Duodenal mucosa (tissue), 2 donors: ENCODE measurements at regions not wholly inside any gene's neighbourhood (a gene's known extent, or its start where the extent isn't known, plus 50 kb on each side); places are given as distances from the start of the nearest gene placed in this dataset.

ENCODE experiments used
- H3K27ac ChIP-seq: one replicate; pipeline ENCODE4 v1.7.0; 2013; ENCODE audit warnings: low read depth, low read length
- H3K27me3 ChIP-seq, 2 donors: one replicate each; pipeline ENCODE4 v1.7.0; 2013; ENCODE audit warnings: low read length in 2 of 2, control low read depth in 1 of 2; ENCODE audit not compliant: insufficient read depth in 2 of 2, control insufficient read depth in 1 of 2
- H3K36me3 ChIP-seq, 2 donors: one replicate each; pipeline ENCODE4 v1.7.0; 2013; ENCODE audit warnings: low read length in 2 of 2, control low read depth in 1 of 2; ENCODE audit not compliant: insufficient read depth in 2 of 2, control insufficient read depth in 1 of 2
- H3K4me1 ChIP-seq, 2 donors: one replicate each; pipeline ENCODE4 v1.7.0; 2013; ENCODE audit warnings: low read length in 2 of 2, control low read depth in 1 of 2; ENCODE audit not compliant: insufficient read depth in 2 of 2, control insufficient read depth in 1 of 2
- H3K4me3 ChIP-seq, 2 donors: one replicate each; pipeline ENCODE4 v1.7.0; 2013; ENCODE audit warnings: low read length in 2 of 2, low read depth in 1 of 2
- H3K9ac ChIP-seq, 2 donors: one replicate each; pipeline ENCODE4 v1.7.0; 2013; ENCODE audit warnings: low read length in 2 of 2, low read depth in 1 of 2
- H3K9me3 ChIP-seq, 2 donors: one replicate each; pipeline ENCODE4 v1.7.0; 2013; ENCODE audit warnings: low read length in 2 of 2, control low read depth in 1 of 2; ENCODE audit not compliant: control insufficient read depth in 1 of 2

DNA sequence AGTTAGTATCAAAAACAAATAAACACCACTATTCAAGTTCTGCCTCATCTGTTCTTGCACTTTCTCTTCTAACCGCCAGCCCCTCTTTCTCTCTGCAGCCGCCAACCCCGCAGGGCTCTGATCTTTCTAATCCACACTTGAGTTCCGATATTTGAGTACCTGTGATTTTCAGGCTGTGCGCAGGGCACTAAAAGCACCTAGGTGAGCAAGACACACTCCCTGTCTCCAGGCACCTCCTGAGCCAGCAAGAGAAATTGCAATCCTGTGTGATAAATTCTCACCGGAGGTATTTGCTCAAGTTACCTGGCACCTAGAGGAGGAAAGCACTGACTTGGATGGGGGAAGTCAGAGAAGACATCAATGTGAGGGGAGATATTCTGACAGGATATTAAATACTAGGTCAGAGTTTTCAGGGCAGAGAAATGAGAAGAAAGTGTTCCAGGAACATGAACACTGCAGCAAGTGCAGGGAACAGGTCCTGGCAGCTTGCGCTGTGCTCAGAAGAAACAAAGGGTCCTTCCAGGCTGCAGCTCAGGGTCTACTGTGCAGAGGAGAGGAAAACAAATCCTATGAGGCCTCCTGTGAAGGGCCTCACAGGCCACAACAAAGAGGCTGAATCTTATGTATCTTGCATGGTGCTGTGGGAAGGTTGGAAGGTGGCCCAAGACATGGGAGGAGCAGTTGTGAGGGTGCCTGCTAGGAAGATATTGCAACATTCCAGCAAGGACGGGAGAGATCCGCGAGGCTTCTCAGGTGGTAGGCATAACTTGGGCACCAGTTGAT is 568.7 kb upstream of the MGMT start:
- Histone ChIP-seq H3K9ac (no peak overlapping the region), H3K27ac (no peak overlapping the region), H3K4me3 (no peak overlapping the region), H3K27me3 (peaks cover 4 to 7% of the 10 kb centered on the region in 2 donors), H3K36me3 (no peaks in the 10 kb centered on the region), H3K4me1 (no peaks in the 10 kb centered on the region), H3K9me3 (no peaks in the 10 kb centered on the region)

DNA sequence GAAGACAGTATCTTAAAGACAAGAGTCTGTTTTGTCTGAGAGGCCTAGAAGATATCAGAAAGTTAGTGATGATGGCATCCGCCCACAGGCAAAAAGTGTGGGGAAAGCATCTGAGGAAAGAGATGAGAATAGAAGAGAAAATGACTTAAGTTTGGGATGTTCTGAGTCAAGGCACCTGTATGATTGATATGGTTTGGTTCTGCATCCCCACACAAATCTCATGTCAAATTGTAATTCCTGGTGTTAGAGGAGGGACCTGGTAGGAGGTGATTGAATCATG is 568.2 kb upstream of the MGMT start:
- Histone ChIP-seq H3K27ac (no peak overlapping the region), H3K4me1 (no peaks in the 10 kb centered on the region), H3K27me3 (peaks cover 4 to 7% of the 10 kb centered on the region in 2 donors), H3K9me3 (no peaks in the 10 kb centered on the region), H3K36me3 (no peaks in the 10 kb centered on the region), H3K4me3 (no peak overlapping the region), H3K9ac (no peak overlapping the region)

DNA sequence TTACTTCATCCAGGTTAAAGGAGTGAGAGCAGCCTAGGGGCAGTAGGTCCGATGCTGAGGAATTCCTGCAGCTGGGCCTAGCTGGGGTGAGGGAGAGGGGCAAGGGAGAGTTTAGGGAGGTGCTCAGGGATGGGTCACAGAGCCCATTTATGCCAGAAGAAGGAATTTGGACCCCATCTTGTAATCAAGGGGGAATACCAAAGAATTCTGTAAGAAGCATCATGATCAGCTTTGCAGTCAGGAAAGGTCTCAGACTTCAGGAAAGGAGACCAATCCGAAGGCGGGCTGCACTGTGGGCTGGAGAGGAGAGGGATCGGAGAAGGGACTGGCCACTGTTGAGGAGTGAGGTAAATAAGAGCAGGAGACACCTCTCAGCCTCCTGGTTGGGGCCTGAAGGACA is 566.6 kb upstream of the MGMT start:
- no peak overlapping the region for H3K27ac ChIP-seq
- H3K9me3 ChIP-seq = no peaks in the 10 kb centered on the region
- no peak overlapping the region for H3K4me3 ChIP-seq
- H3K9ac ChIP-seq = no peak overlapping the region
- no peaks in the 10 kb centered on the region for H3K4me1 ChIP-seq
- H3K27me3 ChIP-seq = peaks cover 4 to 7% of the 10 kb centered on the region in 2 donors
- H3K36me3 ChIP-seq = no peaks in the 10 kb centered on the region

DNA sequence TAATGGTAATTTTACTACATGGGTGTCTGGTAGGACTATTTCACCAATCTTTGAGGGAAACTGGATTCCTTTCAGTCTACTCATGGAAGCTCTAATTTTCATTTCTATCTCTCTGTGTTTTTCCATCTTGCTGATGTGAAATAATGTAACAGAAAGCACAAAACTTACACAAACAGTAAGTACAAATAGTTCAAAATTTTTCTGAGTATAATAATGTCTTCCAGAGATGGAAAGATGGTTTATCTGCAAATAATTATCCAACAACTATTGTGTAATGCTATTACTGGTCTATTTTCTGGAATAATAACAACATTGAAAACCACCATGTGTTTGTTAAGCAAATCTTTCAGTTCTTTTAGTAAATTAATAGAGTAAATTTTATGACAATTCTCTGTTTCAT is 565.8 kb upstream of the MGMT start:
- Histone ChIP-seq H3K36me3 (no peaks in the 10 kb centered on the region), H3K4me3 (no peak overlapping the region), H3K9ac (no peak overlapping the region), H3K4me1 (no peaks in the 10 kb centered on the region), H3K9me3 (no peaks in the 10 kb centered on the region), H3K27me3 (peaks cover 4 to 7% of the 10 kb centered on the region in 2 donors), H3K27ac (no peak overlapping the region)

DNA sequence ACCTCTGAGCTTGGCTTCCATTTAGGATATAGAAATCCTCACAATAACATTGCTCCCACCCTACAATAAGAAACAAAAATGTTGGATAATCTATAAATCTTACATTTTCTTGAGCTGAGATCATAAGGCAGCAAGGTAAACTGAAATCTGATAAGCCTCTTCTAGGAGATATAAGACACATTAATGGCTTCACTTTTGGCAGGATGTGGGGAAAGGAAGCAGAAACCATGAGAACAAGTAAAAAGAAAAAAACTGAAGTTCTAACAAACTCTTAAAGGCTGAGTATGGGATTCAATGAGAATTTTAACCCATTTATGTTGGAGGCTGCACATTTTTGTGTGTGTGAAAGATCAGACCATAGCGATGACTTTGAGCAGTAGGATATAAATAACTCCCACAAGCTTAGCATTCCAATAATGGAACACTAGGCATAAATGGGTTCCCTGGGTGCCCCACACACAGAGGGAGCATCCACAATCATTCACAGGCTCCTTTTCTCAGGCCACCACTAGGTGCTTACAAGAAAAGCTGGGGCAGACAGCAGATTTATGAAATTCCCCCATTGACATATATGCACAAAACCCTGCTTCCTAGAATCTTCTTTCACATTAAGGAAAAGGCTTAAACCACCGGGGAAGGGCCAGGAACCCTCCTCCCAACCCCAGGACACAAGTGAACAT is 564.9 kb upstream of the MGMT start:
- H3K9ac ChIP-seq = no peak overlapping the region
- H3K27ac ChIP-seq = no peak overlapping the region
- no peaks in the 10 kb centered on the region for H3K9me3 ChIP-seq

DNA sequence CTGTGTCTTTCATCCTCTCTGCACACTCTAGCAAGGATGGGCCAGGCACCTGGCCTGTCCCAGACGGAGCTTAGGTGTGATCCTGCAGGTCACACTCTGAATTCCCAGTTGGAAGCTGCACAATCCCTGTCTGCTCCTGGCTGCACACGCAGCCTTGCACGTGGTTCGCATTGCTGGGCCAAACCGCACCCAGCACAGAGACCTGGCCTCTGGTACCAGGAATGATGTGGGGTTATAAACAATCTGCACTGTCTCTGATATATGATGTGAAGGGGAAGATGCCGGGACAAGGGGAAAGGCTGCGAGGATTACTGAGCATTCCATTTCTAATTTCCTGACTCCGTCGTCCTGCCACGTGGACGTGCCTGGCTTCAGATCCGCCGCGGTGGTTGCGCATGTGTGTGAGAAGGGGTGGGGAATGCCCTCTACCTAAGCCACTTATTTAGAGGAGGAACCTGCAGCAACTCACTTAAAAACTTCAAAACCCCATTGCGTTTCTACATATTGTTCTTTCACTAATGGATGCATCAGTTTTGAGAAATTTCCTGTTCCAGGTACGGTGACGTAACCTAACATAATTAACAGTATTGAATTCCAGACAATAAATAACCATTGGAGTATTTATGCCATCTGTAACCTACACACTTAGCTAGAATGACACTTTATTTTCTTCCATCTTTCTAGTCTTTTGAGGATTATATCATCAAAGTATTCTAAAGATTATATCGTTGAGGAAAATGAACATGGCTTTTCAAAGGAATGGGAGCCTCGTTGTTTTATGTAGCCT is 559.7 kb upstream of the MGMT start:
- Histone ChIP-seq H3K4me1 (no peaks in the 10 kb centered on the region), H3K27ac (no peak overlapping the region), H3K27me3 (no peaks in the 10 kb centered on the region), H3K9ac (no peak overlapping the region), H3K36me3 (no peaks in the 10 kb centered on the region), H3K4me3 (no peak overlapping the region), H3K9me3 (no peaks in the 10 kb centered on the region)

More for the DNA sequence above, 564.9 kb upstream of the MGMT start:
- Histone ChIP-seq H3K4me1 (no peaks in the 10 kb centered on the region), H3K27me3 (peaks cover 4 to 7% of the 10 kb centered on the region in 2 donors), H3K4me3 (no peak overlapping the region), H3K36me3 (no peaks in the 10 kb centered on the region)

DNA sequence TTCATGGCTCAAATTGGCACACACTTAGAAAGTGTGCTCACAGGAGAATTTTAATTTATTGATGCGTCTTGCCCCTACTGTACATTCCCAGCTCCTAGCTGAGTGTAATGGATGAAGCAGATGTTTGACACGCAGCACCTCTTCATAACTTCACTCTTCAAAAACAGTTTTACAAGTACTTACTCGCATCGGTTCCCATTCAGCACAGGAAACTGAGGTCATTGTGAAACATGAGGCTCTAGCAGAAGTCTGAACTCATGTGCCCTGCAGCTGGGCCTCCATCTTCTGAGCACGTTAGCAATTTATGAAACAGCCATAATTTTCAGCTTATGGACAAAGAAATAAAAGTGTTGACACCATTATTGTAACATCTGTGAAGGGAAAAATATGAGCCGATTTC is 558.9 kb upstream of the MGMT start:
- Histone ChIP-seq H3K9ac (no peak overlapping the region), H3K9me3 (no peaks in the 10 kb centered on the region), H3K36me3 (no peaks in the 10 kb centered on the region), H3K4me3 (no peak overlapping the region), H3K4me1 (no peaks in the 10 kb centered on the region), H3K27ac (no peak overlapping the region), H3K27me3 (no peaks in the 10 kb centered on the region)

DNA sequence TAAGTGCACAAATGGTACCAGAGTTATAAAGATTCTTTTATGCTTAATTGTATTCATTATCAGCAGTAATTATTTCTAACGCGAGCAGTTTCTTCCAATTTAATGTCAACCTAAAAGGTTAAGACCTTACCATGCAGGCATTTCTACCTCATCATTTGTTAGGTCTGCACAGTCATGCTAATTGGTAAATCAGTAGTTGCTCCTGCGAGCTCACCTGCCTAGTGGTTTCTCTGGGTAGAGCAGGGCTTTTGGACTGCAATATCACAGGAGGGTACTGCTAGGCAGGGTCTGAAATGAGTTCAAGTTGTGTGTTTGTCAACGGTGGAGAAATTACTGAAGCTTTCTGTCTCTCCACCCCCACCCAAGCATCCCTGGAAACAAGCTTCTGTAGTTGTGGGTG is 558.5 kb upstream of the MGMT start:
- Histone ChIP-seq H3K36me3 (no peaks in the 10 kb centered on the region), H3K9me3 (no peaks in the 10 kb centered on the region), H3K27ac (no peak overlapping the region), H3K27me3 (no peaks in the 10 kb centered on the region), H3K4me1 (no peaks in the 10 kb centered on the region), H3K4me3 (no peak overlapping the region), H3K9ac (no peak overlapping the region)

DNA sequence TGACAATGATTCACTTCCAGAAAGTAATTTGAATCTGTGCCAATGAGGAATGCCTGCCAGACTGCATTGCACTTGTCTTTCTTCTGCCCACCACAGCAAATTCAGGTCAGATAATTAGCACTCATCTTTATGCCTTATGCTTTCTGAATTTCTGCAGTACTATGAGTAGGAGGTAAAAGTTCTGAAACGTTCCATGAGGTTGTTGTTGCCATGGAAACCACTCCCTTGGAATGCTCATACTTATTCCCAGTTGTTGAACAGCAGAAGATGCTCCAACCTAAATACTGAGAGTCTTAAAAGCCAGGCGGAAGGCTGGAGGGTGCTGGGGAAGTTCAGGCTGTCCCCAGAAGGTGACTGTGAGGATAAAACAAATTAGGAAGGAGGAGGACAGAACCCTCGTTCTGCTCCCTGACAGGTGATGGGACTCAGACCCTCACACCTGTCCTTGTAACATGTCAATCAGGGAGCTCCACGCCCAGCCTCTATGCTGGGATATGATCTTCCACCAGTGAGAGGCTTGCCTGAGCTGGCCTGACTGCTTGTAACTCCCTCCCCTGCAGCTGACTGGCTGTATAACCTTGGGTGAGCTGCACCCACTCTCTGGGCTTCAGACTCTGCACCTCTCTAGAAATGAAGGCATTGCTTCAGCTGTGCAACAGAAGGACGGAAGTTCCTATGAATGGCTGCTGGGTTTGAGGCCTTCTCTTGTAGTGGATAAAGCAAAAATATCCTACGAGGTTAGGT is 554.3 kb upstream of the MGMT start:
- Histone ChIP-seq H3K4me3 (no peak overlapping the region), H3K9me3 (no peaks in the 10 kb centered on the region), H3K36me3 (no peaks in the 10 kb centered on the region), H3K27me3 (peaks cover 0 to 4% of the 10 kb centered on the region in 2 donors), H3K9ac (no peak overlapping the region), H3K4me1 (no peaks in the 10 kb centered on the region), H3K27ac (no peak overlapping the region)

DNA sequence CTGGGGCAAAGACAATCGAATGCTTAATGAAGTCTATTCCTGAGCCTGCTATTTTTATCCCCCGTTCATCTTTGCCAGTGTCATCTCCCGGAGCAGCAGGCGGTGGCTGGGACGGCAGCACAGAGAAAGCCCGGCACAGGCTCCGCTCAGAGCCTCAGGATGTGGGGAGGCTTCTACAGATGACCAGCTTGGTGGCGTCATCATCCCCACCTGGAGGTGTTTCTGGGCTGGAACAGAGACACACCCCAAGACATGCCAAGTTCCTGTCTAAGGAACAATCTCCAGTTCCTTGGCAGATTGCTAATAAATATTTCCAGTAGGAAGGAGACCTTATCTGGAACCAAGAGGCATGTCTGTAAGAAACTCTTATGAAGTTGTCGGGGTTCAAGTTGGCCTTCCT is 552.4 kb upstream of the MGMT start:
- Histone ChIP-seq H3K27me3 (peaks cover 0 to 4% of the 10 kb centered on the region in 2 donors), H3K4me3 (no peak overlapping the region), H3K27ac (no peak overlapping the region), H3K9me3 (no peaks in the 10 kb centered on the region), H3K4me1 (no peaks in the 10 kb centered on the region), H3K36me3 (no peaks in the 10 kb centered on the region), H3K9ac (no peak overlapping the region)
